ENCODE measurements at regions not wholly inside any gene's neighbourhood (a gene's known extent, or its start where the extent isn't known, plus 50 kb on each side); places are given as distances from the start of the nearest gene placed in this dataset.

DNA sequence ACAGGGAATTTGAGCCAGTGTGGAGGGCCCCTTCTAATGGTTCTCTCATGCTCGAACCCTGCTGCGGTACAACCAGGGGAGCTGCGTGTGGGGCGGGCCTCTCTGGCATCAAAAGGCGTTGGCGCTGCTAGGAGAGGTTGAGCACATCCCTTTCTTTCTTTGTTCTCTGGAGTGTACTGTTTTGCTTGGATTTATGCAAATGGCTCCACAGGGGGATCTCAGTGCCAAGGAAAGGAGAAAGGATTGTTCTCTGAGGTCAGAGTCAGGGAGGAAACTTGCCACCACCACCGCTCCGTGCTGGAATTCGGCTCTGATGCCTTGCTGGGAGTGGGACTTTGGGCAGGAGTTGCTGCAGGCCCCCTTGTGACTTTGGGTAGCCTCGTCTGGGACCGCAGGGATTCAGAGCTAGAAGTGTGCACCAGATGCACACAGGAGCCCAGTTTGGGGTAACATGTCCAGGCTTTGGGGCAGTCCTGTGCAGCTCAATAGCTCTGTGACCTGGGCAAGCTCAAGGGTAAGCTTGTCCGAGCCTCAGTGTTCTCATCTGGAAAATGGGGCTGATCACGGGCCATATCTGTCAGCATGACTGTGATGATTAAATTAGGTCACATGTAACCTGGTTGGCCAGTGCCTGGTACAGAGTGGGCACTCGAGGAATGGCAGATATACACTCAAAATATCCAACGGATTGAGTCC is 353.0 kb upstream of the EEF2KMT start:
- DNase-seq (ENCODE audit: low read depth) = no peak
- H3K4me3 ChIP-seq (ENCODE audit: low read length) = no peak overlapping the region
- TF ChIP-seq, protein P1, sequence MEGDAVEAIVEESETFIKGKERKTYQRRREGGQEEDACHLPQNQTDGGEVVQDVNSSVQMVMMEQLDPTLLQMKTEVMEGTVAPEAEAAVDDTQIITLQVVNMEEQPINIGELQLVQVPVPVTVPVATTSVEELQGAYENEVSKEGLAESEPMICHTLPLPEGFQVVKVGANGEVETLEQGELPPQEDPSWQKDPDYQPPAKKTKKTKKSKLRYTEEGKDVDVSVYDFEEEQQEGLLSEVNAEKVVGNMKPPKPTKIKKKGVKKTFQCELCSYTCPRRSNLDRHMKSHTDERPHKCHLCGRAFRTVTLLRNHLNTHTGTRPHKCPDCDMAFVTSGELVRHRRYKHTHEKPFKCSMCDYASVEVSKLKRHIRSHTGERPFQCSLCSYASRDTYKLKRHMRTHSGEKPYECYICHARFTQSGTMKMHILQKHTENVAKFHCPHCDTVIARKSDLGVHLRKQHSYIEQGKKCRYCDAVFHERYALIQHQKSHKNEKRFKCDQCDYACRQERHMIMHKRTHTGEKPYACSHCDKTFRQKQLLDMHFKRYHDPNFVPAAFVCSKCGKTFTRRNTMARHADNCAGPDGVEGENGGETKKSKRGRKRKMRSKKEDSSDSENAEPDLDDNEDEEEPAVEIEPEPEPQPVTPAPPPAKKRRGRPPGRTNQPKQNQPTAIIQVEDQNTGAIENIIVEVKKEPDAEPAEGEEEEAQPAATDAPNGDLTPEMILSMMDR (conservative IDR thresholded peaks at IDR 0.05; ENCODE audit: low read depth, low read length) = no peak

DNA sequence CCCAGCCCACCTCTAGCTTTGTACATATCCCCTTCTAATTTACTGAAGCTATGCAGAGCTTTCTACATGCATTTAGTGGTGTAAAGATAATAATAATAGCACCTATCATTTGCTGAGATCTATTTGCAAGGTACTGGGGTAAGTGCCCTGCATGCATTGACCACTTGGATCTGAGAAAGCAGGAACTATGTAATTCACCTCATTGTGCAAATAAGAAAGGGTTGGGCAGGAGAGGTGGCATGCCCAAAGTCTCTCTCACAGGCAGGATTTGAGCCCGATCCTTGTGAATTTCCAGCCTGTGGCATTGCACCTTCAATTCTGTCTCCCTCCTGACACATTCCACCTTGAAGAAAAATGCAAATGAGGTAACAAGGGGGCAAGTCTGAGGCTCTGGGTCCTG is 352.3 kb upstream of the EEF2KMT start:
- no peak for DNase-seq (ENCODE audit: low read depth)
- H3K4me3 ChIP-seq (ENCODE audit: low read length) = no peak overlapping the region
- TF ChIP-seq, protein P1 (conservative IDR thresholded peaks at IDR 0.05; ENCODE audit: low read depth, low read length) = no peak

DNA sequence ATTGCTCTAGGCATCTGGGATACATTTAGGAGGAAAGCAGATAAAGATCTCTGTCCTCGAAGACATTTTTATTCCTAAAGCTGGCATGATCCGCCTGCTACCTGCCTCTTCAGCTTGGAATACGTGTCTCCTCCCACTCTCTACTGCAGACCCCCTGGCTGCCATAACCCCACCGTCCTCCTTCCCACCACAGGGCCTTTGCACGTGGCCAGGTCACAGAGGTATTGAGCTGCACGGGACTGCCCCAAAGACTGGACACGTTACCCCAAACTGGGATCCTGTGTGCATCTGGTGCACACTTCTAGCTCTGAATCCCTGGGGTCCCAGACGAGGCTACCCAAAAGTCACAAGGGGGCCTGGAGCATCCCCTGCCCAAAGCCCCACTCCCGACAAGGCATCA is 351.2 kb upstream of the EEF2KMT start:
- no peak overlapping the region for H3K4me3 ChIP-seq (ENCODE audit: low read length)
- TF ChIP-seq, protein P1 (conservative IDR thresholded peaks at IDR 0.05; ENCODE audit: low read depth, low read length) = no peak
- no peak for DNase-seq (ENCODE audit: low read depth)

DNA sequence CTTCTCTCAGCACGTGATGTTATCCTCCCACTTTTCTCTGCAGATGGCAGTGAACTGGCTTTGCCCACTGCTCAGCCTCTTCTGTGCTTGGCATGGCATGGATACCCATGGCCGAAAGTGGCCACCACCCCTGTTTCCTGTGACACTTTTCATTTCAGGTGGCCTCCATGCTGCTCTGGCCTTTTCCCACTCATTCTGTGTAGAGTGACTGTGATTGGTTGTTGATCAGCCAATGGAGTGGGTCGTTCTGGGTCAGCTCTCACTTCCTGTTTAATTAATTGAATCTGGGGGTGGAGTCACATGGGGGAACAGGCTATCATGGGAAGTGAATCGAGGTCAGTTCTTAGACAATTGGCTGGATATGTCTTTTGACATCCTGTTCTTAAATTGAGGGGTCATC is 350.1 kb upstream of the EEF2KMT start:
- TF ChIP-seq, protein P1 (conservative IDR thresholded peaks at IDR 0.05; ENCODE audit: low read depth, low read length) = no peak
- H3K4me3 ChIP-seq (ENCODE audit: low read length) = no peak overlapping the region
- no peak for DNase-seq (ENCODE audit: low read depth)

DNA sequence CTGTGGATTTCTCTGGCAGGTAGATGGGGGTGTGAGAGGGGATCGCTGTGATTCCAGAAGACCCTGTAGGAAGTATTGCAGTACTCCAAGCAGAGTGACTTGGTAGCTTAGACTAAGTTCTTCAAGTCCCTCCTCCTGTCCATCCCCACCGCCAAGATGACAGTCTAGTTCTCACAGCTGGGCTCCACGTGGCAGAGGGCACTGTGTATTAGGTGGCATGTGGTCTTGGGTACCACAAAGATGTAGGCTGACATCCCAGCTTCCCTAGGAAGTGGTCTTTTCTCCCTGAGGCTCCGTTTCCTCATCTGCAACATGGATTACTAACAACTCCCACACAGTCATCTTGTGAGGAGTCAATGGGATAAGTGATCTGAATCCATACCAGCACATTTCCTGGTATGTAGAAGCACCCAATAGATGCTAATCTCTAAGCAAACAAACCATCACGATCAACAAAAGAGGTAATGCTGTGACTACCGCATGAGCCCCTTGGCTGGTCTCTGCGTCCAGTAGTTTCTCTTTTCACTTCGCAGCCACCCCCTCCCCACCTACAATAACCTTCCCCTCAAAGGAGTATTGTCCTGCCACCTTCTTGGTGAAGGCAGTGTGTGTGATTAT is 349.1 kb upstream of the EEF2KMT start:
- DNase-seq (ENCODE audit: low read depth) = no peak
- H3K4me3 ChIP-seq (ENCODE audit: low read length) = no peak overlapping the region
- TF ChIP-seq, protein P1 (conservative IDR thresholded peaks at IDR 0.05; ENCODE audit: low read depth, low read length) = no peak

DNA sequence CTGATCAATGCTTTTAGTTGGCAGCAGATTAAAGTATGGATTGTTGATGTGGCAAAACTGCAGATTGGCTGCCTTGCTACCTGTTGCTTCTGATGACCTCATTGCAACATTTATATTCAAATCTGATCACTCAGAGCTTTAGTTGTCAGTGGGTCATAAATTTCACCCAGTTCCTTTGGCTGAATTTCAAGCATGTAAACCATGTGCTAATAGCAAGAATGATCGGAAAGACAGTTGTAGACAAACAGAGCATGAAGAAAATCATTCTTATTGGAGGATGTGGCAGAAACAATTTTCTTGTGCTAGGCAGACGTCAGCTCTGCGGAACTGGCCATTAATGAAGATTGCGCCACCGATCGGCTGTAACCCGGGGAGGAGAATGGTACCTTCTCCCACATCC is 346.6 kb upstream of the EEF2KMT start:
- H3K4me3 ChIP-seq (ENCODE audit: low read length) = no peak overlapping the region
- DNase-seq (ENCODE audit: low read depth) = no peak
- TF ChIP-seq, protein P1 (conservative IDR thresholded peaks at IDR 0.05; ENCODE audit: low read depth, low read length) = no peak

DNA sequence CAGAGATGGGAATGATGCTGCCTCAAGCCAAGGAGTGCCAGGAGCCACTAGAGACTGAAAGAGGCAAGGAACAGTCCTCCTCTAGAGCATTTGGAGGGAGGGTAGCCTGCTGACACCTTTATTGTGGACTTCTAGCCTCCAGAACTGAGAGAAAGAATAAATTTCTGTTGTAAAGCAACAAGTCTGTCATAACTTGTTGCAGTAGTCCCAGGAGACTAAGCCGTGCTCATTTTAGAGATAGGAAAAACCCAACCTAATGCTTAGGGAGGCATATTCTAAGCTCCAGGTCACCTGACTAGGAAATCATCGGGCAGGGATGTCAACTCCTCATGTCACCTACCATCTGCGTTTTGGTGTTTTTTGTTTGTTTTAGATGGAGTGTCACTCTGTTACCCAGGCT is 345.4 kb upstream of the EEF2KMT start:
- TF ChIP-seq, protein P1 (conservative IDR thresholded peaks at IDR 0.05; ENCODE audit: low read depth, low read length) = no peak

More for the DNA sequence above, 345.4 kb upstream of the EEF2KMT start:
- DNase-seq (ENCODE audit: low read depth) = no peak
- no peak overlapping the region for H3K4me3 ChIP-seq (ENCODE audit: low read length)
